ENCODE measurements at regions not wholly inside any gene's neighbourhood (a gene's known extent, or its start where the extent isn't known, plus 50 kb on each side); places are given as distances from the start of the nearest gene placed in this dataset.
A peak's percentile ranks its signal among the peaks of the same experiment; 100 is the strongest.

GRCh38 chr1:56442290-56442877, 137.0 kb downstream of the PLPP3 start:
- DNase-seq (ENCODE audit: low read depth in 2 of 3, low spot score in 2 of 3): no peak

- no peak for DNase-seq (ENCODE audit: low read depth in 2 of 3, low spot score in 2 of 3)
Observed at GRCh38 chr1:56441601-56442000, 137.8 kb downstream of the PLPP3 start.

DNA sequence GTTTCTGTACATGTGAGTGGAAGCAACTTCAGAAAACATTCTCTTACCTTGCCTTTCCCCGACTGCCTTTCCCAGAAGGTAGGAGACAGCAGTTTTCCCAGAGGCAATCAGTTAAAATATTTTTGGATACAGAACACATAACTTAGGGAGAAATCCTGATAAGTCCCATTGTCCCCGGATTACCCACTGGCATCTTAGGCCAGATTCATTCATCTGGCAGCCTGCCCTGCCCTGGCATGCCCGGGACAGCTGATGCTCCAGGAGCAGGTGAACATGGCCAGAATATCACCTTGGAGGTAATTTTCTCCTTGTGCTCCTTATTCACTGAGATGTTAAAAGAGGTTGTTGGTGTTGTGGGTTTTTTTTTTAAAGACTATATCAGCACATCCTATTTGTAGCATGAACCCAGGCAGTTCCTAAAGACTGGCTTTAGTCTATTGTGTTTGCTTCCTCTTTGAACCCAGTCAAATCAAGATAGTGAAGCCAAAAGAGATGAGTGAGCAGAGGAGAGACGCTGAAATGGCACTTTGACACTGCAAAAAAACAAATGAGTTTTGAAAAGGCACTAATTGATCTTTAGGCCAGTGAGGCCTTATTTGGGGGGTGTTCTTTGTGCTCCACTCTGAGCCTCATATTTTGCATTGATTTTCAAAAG, 139.6 kb downstream of the PLPP3 start:
- no peak for DNase-seq (ENCODE audit: low read depth in 2 of 3, low spot score in 2 of 3)

DNA sequence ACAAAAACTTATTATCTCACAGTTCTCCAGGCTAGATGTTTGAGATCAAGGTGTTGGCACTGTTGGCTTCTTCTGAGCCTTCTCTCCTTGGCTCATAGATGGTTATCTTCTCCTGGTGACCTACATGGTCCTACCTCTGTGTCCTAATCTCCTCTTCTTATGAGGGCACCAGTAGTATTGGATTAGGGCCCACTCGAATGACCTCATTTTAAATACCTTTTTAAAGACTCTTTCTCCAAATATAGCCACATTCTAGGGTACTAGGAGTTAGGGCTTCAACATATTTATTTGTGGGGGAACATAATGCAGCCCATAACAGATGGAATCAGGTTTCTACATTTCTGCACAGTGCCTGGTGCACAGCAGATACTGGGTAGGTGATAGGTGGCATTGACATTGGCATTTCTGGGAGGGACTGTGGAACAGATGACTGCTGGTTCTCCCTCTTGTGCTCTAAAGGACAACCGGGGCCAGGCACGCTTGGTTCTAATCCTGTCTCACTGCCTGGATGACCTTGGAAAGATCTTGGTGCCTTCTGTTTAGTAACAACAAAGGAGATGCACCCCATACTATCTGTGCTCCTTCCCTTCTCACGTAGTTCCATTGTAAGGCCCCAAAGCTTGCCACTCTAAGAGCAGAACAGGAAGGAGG, 140.3 kb downstream of the PLPP3 start:
- no peak for DNase-seq (ENCODE audit: low read depth in 2 of 3, low spot score in 2 of 3)

GRCh38 chr1:56437959-56438358, 141.4 kb downstream of the PLPP3 start:
- no peak for DNase-seq (ENCODE audit: low read depth in 2 of 3, low spot score in 2 of 3)

- DNase-seq (ENCODE audit: low read depth in 2 of 3, low spot score in 2 of 3): no peak
Observed at GRCh38 chr1:56436912-56437417, 142.4 kb downstream of the PLPP3 start.

GRCh38 chr1:56436296-56436695, 143.1 kb downstream of the PLPP3 start:
- DNase-seq (ENCODE audit: low read depth in 2 of 3, low spot score in 2 of 3): no peak

GRCh38 chr1:56435434-56436262, 143.7 kb downstream of the PLPP3 start:
- DNase-seq (ENCODE audit: low read depth in 2 of 3, low spot score in 2 of 3): no peak

DNA sequence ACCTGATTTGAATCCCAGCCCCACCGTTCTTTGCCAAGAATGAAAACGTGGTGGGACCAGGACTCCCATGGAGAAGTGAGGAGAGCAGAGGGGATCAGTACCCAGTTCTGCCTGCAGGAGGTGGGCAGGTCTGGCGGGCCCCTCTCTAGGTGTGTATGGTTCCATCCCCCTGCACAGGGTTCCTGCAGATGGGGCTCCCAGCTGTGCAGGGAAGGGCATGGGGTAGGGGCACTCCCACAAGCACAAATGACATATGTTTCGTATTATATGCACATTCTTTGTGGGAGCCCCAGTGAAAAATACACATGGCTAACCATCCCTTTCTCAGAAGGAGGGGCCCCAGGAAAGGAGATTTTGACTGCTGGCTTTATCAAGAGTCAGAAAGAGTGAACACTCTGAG, 144.6 kb downstream of the PLPP3 start:
- no peak for DNase-seq (ENCODE audit: low read depth in 2 of 3, low spot score in 2 of 3)

DNA sequence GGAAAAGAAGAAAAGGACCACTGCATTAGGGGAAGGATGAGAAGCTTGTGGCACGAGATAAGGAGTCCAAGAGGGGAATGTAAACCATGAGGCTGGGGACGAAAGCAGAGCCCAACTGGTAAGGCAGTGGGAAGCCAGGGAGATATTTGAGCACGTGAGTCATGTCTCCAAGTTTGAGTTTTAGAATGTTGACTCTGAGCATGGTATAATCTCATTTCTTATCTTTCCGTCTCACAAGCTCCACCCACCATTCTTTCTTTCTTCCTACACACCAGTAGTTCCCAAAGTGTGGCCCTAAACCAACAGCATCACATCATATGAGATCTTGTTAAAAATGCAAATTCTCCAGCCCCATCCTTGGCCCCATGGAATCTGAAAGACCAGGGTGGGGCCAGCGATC, 145.3 kb downstream of the PLPP3 start:
- DNase-seq (ENCODE audit: low read depth in 2 of 3, low spot score in 2 of 3): no peak

GRCh38 chr1:56433056-56433577, 146.2 kb downstream of the PLPP3 start:
- no peak for DNase-seq (ENCODE audit: low read depth in 2 of 3, low spot score in 2 of 3)

DNA sequence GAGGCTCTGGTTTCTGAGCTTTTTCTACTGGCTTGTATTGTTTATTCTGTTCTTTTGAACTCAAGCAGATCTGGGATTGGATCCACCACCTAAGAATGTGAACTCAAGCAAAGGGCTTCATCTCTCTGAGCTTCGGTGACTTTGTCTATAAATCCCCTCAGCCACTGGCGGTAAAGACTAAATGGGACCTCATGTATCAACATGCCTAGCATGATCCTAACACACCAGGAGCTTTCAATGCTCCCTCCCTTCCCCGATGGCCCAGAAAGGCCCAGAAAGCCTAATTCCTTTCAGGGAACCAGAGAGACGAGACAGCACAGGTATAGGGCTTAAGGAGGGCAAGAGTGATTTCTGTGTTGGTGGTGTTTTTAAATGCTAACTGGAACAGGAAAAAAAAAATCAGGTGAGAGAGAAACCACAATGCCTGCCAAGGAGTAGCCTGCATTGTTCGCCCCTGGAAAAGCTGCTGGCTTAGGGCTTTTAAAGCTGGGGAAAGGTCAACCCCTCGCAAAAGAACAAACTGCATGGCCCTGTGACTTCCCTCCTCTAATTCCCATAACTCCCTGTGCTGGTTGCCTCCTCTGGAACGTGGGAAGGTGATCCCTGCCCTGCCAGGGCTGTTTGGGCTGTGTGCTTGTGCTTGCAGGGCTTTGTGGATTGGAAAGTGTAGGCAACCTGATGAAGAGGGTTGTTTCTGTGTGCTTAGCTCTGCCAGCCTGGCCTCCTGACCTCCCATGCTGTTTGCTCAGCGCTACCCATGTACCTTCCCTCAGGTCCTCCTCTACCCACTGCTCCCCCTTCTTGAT, 147.0 kb downstream of the PLPP3 start:
- no peak for DNase-seq (ENCODE audit: low read depth in 2 of 3, low spot score in 2 of 3)

DNA sequence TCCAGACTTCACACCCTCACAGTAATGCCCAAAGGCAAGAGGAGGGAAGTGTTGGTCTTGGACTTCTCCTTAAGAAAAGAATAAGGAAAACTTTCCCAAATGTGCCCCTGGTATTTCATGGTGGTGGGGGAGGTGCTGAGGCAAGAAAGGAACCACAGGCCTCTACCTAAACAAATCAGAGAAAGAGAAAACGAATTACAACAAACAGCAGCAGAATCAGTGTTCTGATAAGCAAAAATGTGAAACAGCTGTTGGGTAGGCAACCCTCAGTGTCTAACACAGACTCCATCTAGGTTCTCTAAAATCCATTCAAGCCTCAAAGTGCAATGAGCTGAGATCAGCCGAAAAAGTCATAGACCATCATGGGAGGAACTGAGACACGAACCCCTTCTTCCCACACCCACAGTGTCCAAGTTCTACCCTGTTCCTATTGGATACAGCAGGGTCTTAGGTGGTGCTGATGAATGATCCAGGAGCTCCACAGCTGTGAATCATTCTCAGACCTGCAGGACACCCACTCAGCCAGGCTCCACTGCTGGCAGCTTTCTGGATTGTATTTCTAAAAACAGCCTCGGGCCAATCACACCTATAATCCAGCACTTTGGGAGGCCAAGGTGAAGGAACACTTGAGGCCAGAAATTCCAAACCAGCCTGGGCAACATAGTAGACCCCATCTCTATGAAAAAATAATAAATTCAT, 149.1 kb downstream of the PLPP3 start:
- DNase-seq (ENCODE audit: low read depth in 2 of 3, low spot score in 2 of 3): no peak

DNA sequence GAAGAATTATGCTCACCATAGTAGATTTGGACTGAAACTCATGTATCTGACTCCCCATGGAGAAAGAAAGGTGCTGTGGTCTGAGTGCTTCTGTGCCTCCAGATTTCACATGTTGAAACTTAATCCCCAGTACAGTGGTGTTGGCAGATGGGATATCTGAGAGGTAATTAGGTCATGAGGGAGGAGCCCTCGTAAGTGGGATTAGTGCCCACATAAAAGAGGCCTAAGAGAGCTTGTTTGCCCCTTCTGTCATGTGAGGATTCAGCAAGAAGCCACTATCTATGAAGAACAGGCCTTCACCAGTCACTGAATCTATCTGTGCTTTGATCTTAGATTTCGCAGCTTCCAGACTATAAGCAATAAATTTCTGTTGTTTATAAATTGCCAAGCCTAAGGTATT, 150.1 kb downstream of the PLPP3 start:
- DNase-seq (ENCODE audit: low read depth in 2 of 3, low spot score in 2 of 3): no peak

GRCh38 chr1:56426587-56427381, 152.6 kb downstream of the PLPP3 start:
- no peak for DNase-seq (ENCODE audit: low read depth in 2 of 3, low spot score in 2 of 3)

DNA sequence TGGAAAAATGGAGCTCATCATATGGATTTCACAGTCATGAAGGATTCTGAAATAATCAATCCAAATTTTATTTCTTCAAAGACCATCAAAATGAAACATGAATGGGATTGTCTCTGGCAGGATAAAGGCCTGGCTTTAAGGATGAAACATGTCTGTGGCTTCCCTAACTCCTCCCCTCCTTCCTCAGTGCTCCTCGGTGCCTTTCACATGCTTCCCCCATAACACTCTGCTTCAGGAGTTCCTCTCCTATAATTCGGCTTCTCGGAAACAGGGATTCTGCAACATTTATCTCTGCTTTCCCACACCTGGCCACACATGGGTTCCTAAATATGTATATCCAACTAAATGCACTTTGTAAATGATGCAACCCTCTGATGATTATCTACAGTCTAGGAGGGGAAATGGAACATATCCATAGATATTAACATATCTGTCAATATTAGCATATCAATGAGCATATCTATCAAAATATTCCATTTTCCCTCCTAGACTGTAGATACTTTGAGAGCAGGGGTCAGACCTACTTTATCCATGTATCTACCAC, 153.8 kb downstream of the PLPP3 start:
- DNase-seq (ENCODE audit: low read depth in 2 of 3, low spot score in 2 of 3): no peak

GRCh38 chr1:56424744-56425493, 154.4 kb downstream of the PLPP3 start:
- peak in 2 of 3 donors; percentile 36 to 67 for DNase-seq (ENCODE audit: low read depth in 2 of 3, low spot score in 2 of 3)

- DNase-seq (ENCODE audit: low read depth in 2 of 3, low spot score in 2 of 3): no peak
Observed at GRCh38 chr1:56423716-56424115, 155.6 kb downstream of the PLPP3 start.
